H1 (cell line): ENCODE measurements at regions not wholly inside any gene's neighbourhood (a gene's known extent, or its start where the extent isn't known, plus 50 kb on each side); places are given as distances from the start of the nearest gene placed in this dataset.

ENCODE experiments used
- CTCF ChIA-PET: fragments of 300-600 bp; sonication (Branson Sonifier 250); formaldehyde crosslinking; loops from one replicate; lab custom pipeline; 2021; ENCODE audit not compliant: partially characterized antibody; lab: Charles Lee
- POLR2A ChIA-PET: fragments of 300-600 bp; sonication (Branson Sonifier 250); formaldehyde crosslinking; loops from one replicate; lab custom pipeline; 2021; ENCODE audit warnings: inconsistent platforms; ENCODE audit not compliant: partially characterized antibody; lab: Charles Lee
- DNase-seq, 2 experiments: peaks; one replicate each; pipeline versions ENCODE4 v3.0.0 to v3.0.0-alpha.2; 2010 to 2022; ENCODE audit warnings: low spot score in 2 of 2, low read depth in 1 of 2, mixed read lengths in 1 of 2
- FAIRE-seq: peaks from 2 replicates; lab custom pipeline; 2011; peaks lifted over from hg19 to GRCh38; lab: Jason Lieb, UNC
- H2AFZ ChIP-seq: 2 replicates; pipeline ENCODE4 v1.8.1; 2012; ENCODE audit warnings: low read length, inconsistent platforms
- H2AK5ac ChIP-seq: 2 replicates; pipeline ENCODE4 v1.6.1; 2013; ENCODE audit warnings: low read depth, low read length
- H2BK120ac ChIP-seq: replicated peaks from 2 replicates; pipeline ENCODE3; 2013; ENCODE audit warnings: low read depth, low read length, inconsistent platforms
- H2BK12ac ChIP-seq: 2 replicates; pipeline ENCODE4 v1.6.1; 2013; ENCODE audit warnings: low read depth, low read length
- H2BK15ac ChIP-seq: 2 replicates; pipeline ENCODE4 v1.6.1; 2013; ENCODE audit warnings: low read length
- H2BK20ac ChIP-seq: 2 replicates; pipeline ENCODE4 v1.6.1; 2013; ENCODE audit warnings: low read length
- H2BK5ac ChIP-seq: 2 replicates; pipeline ENCODE4 v1.6.1; 2013; ENCODE audit warnings: low read depth, low read length
- H3K14ac ChIP-seq: 2 replicates; pipeline ENCODE4 v1.6.1; 2013; ENCODE audit warnings: inconsistent platforms; ENCODE audit not compliant: insufficient read length
- H3K18ac ChIP-seq: 2 replicates; pipeline ENCODE4 v1.6.1; 2013; ENCODE audit warnings: low read length; ENCODE audit errors: extremely low read depth
- H3K23ac ChIP-seq: 2 replicates; pipeline ENCODE4 v1.6.1; 2013; ENCODE audit warnings: inconsistent platforms; ENCODE audit not compliant: insufficient read length
- H3K23me2 ChIP-seq: 2 replicates; pipeline ENCODE4 v1.6.1; 2013; ENCODE audit warnings: low read depth, low read length
- H3K27ac ChIP-seq: 2 replicates; pipeline ENCODE4 v1.6.1; 2011; ENCODE audit warnings: low read depth, low read length, inconsistent platforms
- H3K27me3 ChIP-seq, 4 experiments: replicated peaks in 1 of 4; 1 replicate in 1 of 4; 2 replicates in 3 of 4; pipeline versions ENCODE4 v1.6.1 to v1.8.1; 2011 to 2013; ENCODE audit warnings: low read length in 3 of 4, mild to moderate bottlenecking in 3 of 4, inconsistent platforms in 2 of 4, mixed read lengths in 2 of 4, moderate library complexity in 1 of 4; ENCODE audit not compliant: control insufficient read depth in 3 of 4, insufficient read depth in 3 of 4; ENCODE audit errors: extremely low read depth in 1 of 4
- H3K36me3 ChIP-seq, 4 experiments: 2 replicates each; pipeline versions ENCODE4 v1.6.1 to v1.8.1; 2011 to 2013; ENCODE audit warnings: mild to moderate bottlenecking in 4 of 4, low read length in 3 of 4, moderate library complexity in 2 of 4, control low read depth in 1 of 4, inconsistent platforms in 1 of 4; ENCODE audit not compliant: insufficient read depth in 4 of 4, control insufficient read depth in 2 of 4
- H3K4ac ChIP-seq: replicated peaks from 2 replicates; pipeline ENCODE3; 2013; ENCODE audit warnings: low read length, low read depth, mixed read lengths, inconsistent platforms; ENCODE audit not compliant: insufficient read length
- H3K4me1 ChIP-seq, 4 experiments: replicated peaks in 1 of 4; 1 replicate in 1 of 4; 2 replicates in 3 of 4; pipeline versions ENCODE4 v1.6.1 to v1.8.1; 2011 to 2013; ENCODE audit warnings: low read length in 3 of 4, inconsistent platforms in 2 of 4, mixed read lengths in 1 of 4; ENCODE audit not compliant: insufficient read depth in 4 of 4, control insufficient read depth in 3 of 4
- H3K4me2 ChIP-seq, 2 experiments: 2 replicates each; pipeline versions ENCODE4 v1.6.1 to v1.8.1; 2011 to 2013; ENCODE audit warnings: low read depth in 2 of 2, low read length in 2 of 2, control low read depth in 1 of 2, inconsistent platforms in 1 of 2, mild to moderate bottlenecking in 1 of 2; ENCODE audit not compliant: insufficient read depth in 1 of 2
- H3K4me3 ChIP-seq, 4 experiments: fragments of 200-600, 300-600 bp in 1 of 4; sonication (generic), shearing (Covaris generic), sonication (Bioruptor Twin) in 1 of 4; 2 replicates each; pipeline versions ENCODE4 v1.5.1 to v1.8.1; 2011 to 2016; ENCODE audit warnings: low read length in 4 of 4, low read depth in 3 of 4, control low read depth in 2 of 4, inconsistent platforms in 2 of 4, mild to moderate bottlenecking in 2 of 4, mixed read lengths in 1 of 4, moderate library complexity in 1 of 4; ENCODE audit not compliant: insufficient read depth in 2 of 4; ENCODE audit errors: extremely low read depth in 1 of 4
- H3K56ac ChIP-seq: replicated peaks from 2 replicates; pipeline ENCODE3; 2013; ENCODE audit warnings: low read depth, mild to moderate bottlenecking, mixed read lengths, low read length, inconsistent platforms; ENCODE audit not compliant: insufficient read length
- H3K79me1 ChIP-seq: 2 replicates; pipeline ENCODE4 v1.6.1; 2013; ENCODE audit warnings: low read depth, low read length, control low read depth
- H3K79me2 ChIP-seq, 2 experiments: 2 replicates each; pipeline versions ENCODE4 v1.6.1 to v1.8.1; 2012 to 2013; ENCODE audit warnings: low read length in 2 of 2, mild to moderate bottlenecking in 2 of 2, inconsistent platforms in 1 of 2; ENCODE audit not compliant: insufficient read depth in 2 of 2, control insufficient read depth in 1 of 2
- H3K9ac ChIP-seq, 4 experiments: replicated peaks in 1 of 4; 1 replicate in 1 of 4; 2 replicates in 3 of 4; pipeline versions ENCODE4 v1.6.1 to v1.8.1; 2011 to 2013; ENCODE audit warnings: low read depth in 3 of 4, low read length in 3 of 4, control low read depth in 2 of 4, mild to moderate bottlenecking in 2 of 4, moderate library complexity in 2 of 4, inconsistent platforms in 1 of 4; ENCODE audit errors: extremely low read depth in 1 of 4
- H3K9me3 ChIP-seq, 2 experiments: 2 replicates each; pipeline versions ENCODE4 v1.6.1 to v1.8.1; 2012 to 2013; ENCODE audit warnings: mild to moderate bottlenecking in 2 of 2, moderate library complexity in 2 of 2, control low read depth in 1 of 2, inconsistent platforms in 1 of 2, low read depth in 1 of 2, low read length in 1 of 2, mixed read lengths in 1 of 2; ENCODE audit not compliant: insufficient read depth in 2 of 2
- H4K20me1 ChIP-seq, 2 experiments: replicated peaks in 1 of 2; 2 replicates each; pipeline versions ENCODE3 to v1.8.1; 2011 to 2013; ENCODE audit warnings: inconsistent platforms in 2 of 2, low read length in 2 of 2, mild to moderate bottlenecking in 1 of 2; ENCODE audit not compliant: insufficient read depth in 2 of 2, control insufficient read depth in 1 of 2
- H4K5ac ChIP-seq: 2 replicates; pipeline ENCODE4 v1.6.1; 2013; ENCODE audit warnings: low read length, low read depth, mixed read lengths, inconsistent platforms; ENCODE audit not compliant: insufficient read length
- H4K8ac ChIP-seq: 2 replicates; pipeline ENCODE4 v1.8.0; 2013; ENCODE audit warnings: mild to moderate bottlenecking, moderate library complexity, low read length, inconsistent platforms; ENCODE audit not compliant: insufficient read depth; ENCODE audit errors: extremely low read depth
- H4K91ac ChIP-seq: replicated peaks from 2 replicates; pipeline ENCODE3; 2013; ENCODE audit warnings: low read length, mixed read lengths, inconsistent platforms; ENCODE audit not compliant: insufficient read length
- ASH2L ChIP-seq: fragments of 200-600, 300-600 bp; sonication (generic); IDR thresholded peaks from one replicate; pipeline ENCODE4 v1.7.1; 2017; ENCODE audit warnings: low read length
- BCL11A ChIP-seq, 2 experiments: IDR thresholded peaks; one replicate each; pipeline ENCODE4 v1.6.1; 2011; ENCODE audit warnings: low read depth in 2 of 2, low read length in 2 of 2, mild to moderate bottlenecking in 2 of 2
- CREB1 ChIP-seq: IDR thresholded peaks from 2 replicates; pipeline ENCODE4 v1.6.1; 2012; ENCODE audit warnings: inconsistent platforms
- MAFK ChIP-seq: IDR thresholded peaks from 2 replicates; pipeline ENCODE4 v1.6.1; 2012; ENCODE audit warnings: low read depth, mild to moderate bottlenecking, improper control_type of control experiment, low read length
- SIN3A ChIP-seq, 2 experiments: IDR thresholded peaks in 1 of 2; conservative IDR thresholded peaks in 1 of 2; 2 replicates each; pipeline ENCODE4 v1.6.1; 2011 to 2012; ENCODE audit warnings: low read length in 2 of 2, improper control_type of control experiment in 1 of 2, low read depth in 1 of 2, mild to moderate bottlenecking in 1 of 2
- WGBS, 2 experiments: shearing (Covaris generic) in 1 of 2; methylation state at CpG; one replicate each; pipeline versions ENCODE4 v1.1.6 to v1.1.7; 2013 to 2015; ENCODE audit warnings: low lambda C conversion rate in 2 of 2, mixed read lengths in 2 of 2, inconsistent platforms in 1 of 2, low coverage in 1 of 2, missing lambda C conversion rate in 1 of 2; ENCODE audit not compliant: insufficient replicate concordance in 2 of 2, insufficient coverage in 1 of 2, insufficient read length in 1 of 2; ENCODE audit errors: extremely low coverage in 1 of 2, missing lambda C conversion rate in 1 of 2; 5-methylcytosine and 5-hydroxymethylcytosine counted together

DNA sequence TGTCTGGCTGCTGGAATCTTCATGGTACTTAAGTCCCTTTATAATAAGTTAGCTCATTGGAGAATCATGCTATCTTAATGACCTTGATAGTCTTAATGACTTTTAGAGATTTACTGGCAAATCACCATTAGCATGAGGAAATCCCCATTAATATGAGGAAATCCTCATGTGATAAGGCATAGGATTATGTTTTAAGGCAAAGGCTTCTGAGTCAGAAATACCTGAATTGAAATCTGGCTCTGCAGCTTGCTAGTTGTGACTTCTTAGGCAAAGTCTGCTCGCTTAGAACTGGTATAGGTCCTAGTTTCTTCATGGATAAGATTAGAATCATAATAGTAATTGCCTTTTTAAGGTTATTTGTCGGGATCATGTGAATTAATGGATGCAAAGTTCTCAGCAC is 190.2 kb upstream of the BANK1 start:
- no peak overlapping the region for H4K8ac ChIP-seq
- no peaks in the 10 kb centered on the region for H3K79me2 ChIP-seq
- no peak overlapping the region for H2BK15ac ChIP-seq
- no peak overlapping the region for H2BK5ac ChIP-seq
- WGBS, 2 experiments = 94% methylated on average over 2 of the region's 2 CpGs; no CpG with 5 or more reads in 1 of the 2 experiments
- no peaks in the 10 kb centered on the region for H4K20me1 ChIP-seq
- no peak overlapping the region for H4K91ac ChIP-seq
- no peak overlapping the region for H3K4me2 ChIP-seq
- no peaks in the 10 kb centered on the region for H3K23me2 ChIP-seq
- H4K5ac ChIP-seq = no peak overlapping the region
- ChIA-PET CTCF (interaction anchor here (0.7 kb wide), 1 partner anchor 440 kb away, joined by 3 read pairs; no protein-coding TSS in a partner anchor), POLR2A (interaction anchor here (0.6 kb wide), 1 partner anchor 309 kb away, joined by 3 read pairs; no protein-coding TSS in a partner anchor)
- H3K56ac ChIP-seq = no peak overlapping the region
- no peaks in the 10 kb centered on the region for H3K36me3 ChIP-seq
- no peak overlapping the region for H2BK12ac ChIP-seq
- no peak overlapping the region for H3K4me3 ChIP-seq
- DNase-seq = no peak
- no peak overlapping the region for H3K27ac ChIP-seq
- H3K27me3 ChIP-seq = no peaks in the 10 kb centered on the region
- no peak overlapping the region for H3K9ac ChIP-seq
- no peak overlapping the region for H2BK120ac ChIP-seq
- no peaks in the 10 kb centered on the region for H3K4me1 ChIP-seq
- no peaks in the 10 kb centered on the region for H3K9me3 ChIP-seq
- no peaks in the 10 kb centered on the region for H3K79me1 ChIP-seq
- no peak overlapping the region for H3K23ac ChIP-seq
- H3K14ac ChIP-seq = no peak overlapping the region
- H2BK20ac ChIP-seq = no peak overlapping the region
- H3K18ac ChIP-seq = no peak overlapping the region
- no peak overlapping the region for H2AK5ac ChIP-seq
- H3K4ac ChIP-seq = no peak overlapping the region
- H2AFZ ChIP-seq = no peak overlapping the region
- no peak for TF ChIP-seq ASH2L
- no peak for TF ChIP-seq BCL11A (IDR thresholded peaks at IDR 0.05; ENCODE audit: low read depth in 2 of 2, low read length in 2 of 2)
- no peak for TF ChIP-seq MAFK
- no peak for TF ChIP-seq SIN3A (conservative IDR thresholded peaks at IDR 0.05 in 1 of 2, IDR thresholded peaks at IDR 0.05 in 1 of 2; ENCODE audit: low read depth in 1 of 2, low read length in 2 of 2)
- no peak for TF ChIP-seq CREB1
- FAIRE-seq = no peak
